B cell (primary cell): ENCODE measurements at regions not wholly inside any gene's neighbourhood (a gene's known extent, or its start where the extent isn't known, plus 50 kb on each side); places are given as distances from the start of the nearest gene placed in this dataset.

ENCODE experiments used
- EZH2 ChIP-seq: IDR thresholded peaks from 2 replicates; pipeline ENCODE4 v1.6.1; 2012; ENCODE audit warnings: borderline replicate concordance, low read depth, mild to moderate bottlenecking, moderate library complexity, low read length; ENCODE audit not compliant: insufficient read depth, poor library complexity, severe bottlenecking
- TF ChIP-seq, protein P1 (sequence below): fragments of 200-600 bp; IDR thresholded peaks from one replicate; pipeline ENCODE4 v1.8.0; 2022; ENCODE audit warnings: antibody characterized with exemption, mild to moderate bottlenecking

DNA sequence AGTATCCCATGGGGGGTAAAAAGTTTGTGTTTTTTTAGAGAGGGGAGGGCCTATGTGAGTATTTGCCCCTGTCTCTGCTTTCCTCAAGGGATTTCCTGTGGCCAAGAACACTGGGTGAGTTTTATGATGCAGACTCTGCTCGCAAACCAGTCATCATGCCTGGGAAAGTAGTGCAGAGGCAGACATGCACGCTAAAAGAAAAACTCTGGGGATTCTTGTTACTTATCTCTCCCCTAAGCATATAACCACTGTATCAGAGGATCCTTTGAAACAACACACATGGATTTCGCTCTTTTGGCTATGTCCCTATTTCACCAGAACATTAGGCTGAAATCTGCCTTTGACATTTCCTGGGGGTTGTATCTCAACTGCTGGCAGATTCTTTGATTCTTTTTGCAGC, 1845.8 kb upstream of the SEL1L start:
- no peak for TF ChIP-seq EZH2
- TF ChIP-seq, protein P1, sequence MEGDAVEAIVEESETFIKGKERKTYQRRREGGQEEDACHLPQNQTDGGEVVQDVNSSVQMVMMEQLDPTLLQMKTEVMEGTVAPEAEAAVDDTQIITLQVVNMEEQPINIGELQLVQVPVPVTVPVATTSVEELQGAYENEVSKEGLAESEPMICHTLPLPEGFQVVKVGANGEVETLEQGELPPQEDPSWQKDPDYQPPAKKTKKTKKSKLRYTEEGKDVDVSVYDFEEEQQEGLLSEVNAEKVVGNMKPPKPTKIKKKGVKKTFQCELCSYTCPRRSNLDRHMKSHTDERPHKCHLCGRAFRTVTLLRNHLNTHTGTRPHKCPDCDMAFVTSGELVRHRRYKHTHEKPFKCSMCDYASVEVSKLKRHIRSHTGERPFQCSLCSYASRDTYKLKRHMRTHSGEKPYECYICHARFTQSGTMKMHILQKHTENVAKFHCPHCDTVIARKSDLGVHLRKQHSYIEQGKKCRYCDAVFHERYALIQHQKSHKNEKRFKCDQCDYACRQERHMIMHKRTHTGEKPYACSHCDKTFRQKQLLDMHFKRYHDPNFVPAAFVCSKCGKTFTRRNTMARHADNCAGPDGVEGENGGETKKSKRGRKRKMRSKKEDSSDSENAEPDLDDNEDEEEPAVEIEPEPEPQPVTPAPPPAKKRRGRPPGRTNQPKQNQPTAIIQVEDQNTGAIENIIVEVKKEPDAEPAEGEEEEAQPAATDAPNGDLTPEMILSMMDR, result no peak
